ENCODE measurements at regions not wholly inside any gene's neighbourhood (a gene's known extent, or its start where the extent isn't known, plus 50 kb on each side); places are given as distances from the start of the nearest gene placed in this dataset.

- DNase-seq: no peak
Measured at GRCh38 chr5:88984040-88984439, 101.1 kb upstream of the MEF2C start.

DNA sequence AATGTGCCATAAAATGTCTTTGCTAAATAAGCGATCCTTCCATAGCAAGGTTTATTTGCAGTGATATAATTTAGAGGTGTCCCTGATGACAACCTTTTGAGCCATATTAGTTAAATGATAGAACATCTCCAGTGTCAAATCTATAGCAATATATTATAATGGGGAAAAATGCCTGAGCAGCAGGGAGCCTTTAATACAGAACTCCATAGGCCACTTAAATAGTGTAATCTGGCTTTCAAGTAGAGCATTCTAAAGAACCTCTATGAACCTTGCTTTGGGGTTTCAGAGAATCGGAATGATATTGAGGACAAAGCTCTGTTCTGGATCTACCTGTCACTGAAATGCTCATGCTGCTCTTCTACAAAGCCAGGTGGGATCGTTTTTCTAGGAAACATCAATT lies 96.7 kb upstream of the MEF2C start:
- no peak for DNase-seq

- no peak for DNase-seq
Measured at GRCh38 chr5:88979244-88979643, 96.3 kb upstream of the MEF2C start.

GRCh38 chr5:88976914-88977313 lies 93.9 kb upstream of the MEF2C start:
- no peak for DNase-seq

DNA sequence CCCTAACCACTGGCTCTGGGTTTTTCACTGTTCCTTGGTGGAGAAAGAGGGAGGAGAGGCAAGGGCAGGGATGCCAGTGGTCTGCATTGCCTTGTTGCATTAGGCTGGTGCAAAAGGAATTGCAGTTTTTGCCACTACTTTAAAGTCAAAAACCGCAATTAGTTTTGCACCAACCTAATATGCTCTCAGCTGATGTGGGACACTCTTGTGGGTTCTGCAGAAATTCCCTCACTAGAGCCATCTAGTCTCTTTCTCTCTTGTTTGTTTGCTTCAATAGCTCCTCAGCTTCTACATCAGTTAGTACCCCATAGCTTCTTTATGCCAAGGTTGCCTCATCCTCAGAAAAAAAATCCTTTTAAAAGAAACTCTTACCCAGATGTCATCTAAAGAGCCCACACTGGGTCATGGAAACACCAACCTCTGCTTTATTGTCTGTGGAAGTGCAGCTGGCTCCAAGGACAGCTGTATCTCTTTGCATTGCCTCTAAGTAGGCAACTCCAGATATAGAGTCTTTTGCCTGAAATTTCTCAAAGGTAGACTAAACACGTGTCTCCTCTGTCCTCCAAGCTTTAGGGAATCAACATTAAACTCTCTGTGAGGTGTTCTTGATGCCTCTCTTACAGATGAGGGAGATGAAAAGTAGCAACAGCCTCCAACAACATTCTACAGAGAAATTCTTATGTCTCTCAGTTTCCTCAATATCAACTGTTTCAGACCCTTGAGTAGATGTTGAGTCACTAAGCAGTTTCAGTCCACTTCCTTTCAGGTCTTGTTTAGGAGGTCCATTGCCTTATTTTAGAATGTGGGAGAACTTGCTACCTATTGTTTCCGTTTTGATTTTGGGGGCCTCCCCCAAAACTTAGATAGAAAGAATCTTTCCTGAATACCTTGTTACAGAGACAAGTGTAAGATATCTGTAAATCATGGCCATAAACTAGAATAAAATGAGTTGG lies 84.9 kb upstream of the MEF2C start:
- DNase-seq: no peak

- DNase-seq: peak; percentile 67
Measured at GRCh38 chr5:88964831-88965230, 81.8 kb upstream of the MEF2C start.

DNA sequence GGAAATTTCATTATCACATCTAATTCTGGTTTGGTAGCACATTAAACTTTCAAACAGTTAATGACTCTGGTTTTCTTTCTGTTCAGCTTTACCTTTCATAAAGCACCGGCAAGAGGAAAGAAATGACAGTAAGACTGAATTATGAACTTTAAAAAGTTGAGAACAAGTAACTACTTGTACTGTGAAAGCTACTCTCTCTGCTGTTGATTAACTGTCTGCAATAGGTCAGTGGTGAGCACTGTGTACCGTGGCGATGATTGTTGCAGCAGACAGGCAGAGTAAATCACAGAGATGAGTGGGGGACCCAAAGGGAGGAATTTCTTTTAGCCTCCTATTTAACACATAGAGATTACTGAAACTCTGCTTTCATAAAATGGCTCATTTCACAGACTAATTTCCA lies 74.0 kb upstream of the MEF2C start:
- no peak for DNase-seq

DNA sequence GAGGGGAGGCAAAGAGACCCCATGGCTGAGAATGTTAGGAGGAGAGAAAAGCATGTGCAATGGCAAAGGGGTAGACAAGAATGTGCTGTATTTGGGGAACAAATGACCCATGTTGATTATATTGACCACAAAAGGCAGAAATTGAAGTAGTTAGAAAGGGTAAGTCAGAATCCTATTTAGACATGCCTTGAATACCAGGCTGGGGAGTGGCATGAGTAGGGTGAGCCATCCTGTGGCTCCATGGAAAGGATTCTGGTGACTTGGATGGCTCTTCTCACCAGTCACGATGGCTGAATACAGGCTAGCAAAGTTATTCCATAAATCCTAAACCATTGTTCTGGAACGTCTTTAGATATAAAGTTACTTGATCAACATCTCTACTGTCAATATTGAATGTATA lies 73.4 kb upstream of the MEF2C start:
- DNase-seq: no peak

DNA sequence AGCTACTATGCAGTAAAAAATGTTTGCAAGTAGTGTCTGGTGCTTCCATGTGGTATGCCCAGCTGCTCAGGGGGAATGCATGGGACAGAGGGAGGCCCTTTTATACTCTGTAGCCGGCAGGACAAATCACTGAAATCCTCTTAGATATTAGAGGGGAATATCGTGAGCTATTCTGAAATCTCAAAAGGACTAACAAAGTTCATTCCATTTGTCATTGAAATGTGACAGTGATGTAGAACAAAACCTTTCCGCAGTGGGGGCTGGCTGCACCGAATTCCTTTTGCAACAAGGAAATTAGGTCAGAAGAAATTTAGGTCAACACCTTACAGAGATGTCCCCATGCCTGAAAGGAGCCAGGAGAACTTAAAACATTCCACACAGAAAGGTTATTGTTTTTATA lies 72.4 kb upstream of the MEF2C start:
- no peak for DNase-seq

GRCh38 chr5:88954511-88954910 lies 71.5 kb upstream of the MEF2C start:
- no peak for DNase-seq

GRCh38 chr5:88952996-88953643 lies 70.1 kb upstream of the MEF2C start:
- peak; percentile 51 for DNase-seq

DNA sequence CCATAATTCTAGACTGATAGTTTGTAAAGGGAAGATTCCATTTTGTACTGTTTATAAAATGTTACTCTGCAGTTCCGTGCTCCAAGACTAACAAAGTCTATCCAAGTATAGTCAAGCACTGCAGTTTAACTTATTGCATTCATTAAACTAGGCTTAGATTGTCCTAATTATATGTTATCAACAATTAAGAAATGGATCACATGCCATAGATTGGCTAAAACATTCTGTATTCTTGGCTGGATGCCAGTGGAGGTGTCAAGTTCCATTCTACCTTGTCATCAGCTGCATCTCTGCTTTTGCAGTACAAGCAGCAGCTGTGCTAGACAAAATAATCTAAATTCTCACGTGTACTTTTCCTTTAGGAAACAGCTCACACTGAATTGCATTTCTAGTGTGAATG lies 69.4 kb upstream of the MEF2C start:
- DNase-seq: peak; percentile 67

DNA sequence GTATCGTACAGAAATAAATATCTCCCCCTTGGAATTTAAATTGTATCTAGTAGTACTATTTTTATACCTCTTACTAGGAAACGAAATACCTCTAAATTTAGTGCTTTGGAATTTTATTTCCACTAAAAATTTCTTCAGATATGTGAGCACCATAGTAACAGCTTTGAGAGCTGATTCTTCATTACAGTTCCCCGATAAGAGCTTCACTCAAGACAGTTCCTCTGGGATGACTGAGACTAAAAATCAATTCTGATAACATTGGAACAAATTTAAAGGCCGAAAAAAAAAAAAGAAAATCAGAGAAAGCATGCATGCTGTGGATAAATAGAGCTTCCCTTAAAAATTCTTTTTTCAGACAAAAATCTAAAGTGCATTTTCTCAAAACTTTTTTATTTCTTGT lies 68.5 kb upstream of the MEF2C start:
- no peak for DNase-seq

DNA sequence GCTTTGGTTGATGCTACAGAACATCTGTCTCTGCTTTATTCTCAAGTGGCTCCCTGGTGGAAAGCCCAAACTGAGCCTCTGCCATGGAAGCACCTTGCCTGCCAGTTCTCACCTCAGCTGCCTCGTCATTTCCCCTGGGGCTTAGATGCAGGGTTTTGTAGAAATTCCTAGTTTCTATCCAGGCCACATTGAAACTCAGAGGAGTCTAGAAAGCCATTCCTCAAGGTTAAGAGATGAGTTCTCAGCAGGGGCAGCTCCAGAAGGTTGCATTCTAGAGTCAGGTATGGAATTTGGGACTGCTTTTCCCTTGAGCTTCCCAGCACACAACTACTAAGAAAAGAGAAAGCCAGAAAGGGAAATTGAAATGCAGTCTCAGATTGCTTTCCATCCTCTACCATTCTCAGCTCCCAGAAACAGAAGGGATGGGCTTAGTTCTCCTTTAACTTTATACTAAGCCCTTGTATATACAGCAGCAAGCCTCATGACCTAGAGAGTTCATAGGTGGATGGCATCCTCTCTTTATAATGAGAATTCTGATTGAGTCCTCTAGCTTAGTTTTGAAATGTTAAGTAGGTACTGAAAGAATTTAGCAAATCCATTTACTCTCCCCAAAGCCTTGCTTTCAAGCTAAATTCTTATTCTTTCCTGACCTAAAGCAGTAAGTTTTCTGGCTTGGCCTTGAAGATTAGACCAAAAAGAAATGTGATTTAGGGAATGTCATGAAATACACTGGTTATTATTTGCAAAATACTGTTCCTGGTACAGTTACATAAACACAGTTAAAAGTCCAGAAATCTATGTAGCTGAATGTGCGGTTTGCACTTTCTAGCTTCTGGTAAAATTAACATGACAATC lies 66.0 kb upstream of the MEF2C start:
- peak; percentile 28 for DNase-seq

GRCh38 chr5:88944751-88945531 lies 62.0 kb upstream of the MEF2C start:
- no peak for DNase-seq

DNA sequence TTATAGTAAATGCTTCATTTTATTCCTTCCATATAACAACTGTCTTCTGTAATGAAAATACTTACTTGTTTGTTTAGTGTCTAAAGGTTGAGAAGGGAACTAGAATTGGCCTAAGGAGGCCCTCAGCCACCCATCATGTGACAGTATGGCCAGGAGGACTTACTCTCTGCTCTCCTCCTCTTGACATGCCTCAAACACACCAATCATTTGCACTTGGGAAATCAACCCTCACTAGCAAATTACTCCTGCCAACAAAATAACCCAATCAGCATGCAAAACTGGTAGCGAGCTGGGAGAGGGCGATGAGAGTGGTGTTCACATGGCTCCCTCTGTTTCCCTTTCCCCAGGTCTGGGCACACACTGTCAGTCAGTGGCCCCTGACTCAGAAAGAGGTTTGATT lies 58.6 kb upstream of the MEF2C start:
- no peak for DNase-seq

- DNase-seq: no peak
Measured at GRCh38 chr5:88940713-88941112, 57.7 kb upstream of the MEF2C start.

DNA sequence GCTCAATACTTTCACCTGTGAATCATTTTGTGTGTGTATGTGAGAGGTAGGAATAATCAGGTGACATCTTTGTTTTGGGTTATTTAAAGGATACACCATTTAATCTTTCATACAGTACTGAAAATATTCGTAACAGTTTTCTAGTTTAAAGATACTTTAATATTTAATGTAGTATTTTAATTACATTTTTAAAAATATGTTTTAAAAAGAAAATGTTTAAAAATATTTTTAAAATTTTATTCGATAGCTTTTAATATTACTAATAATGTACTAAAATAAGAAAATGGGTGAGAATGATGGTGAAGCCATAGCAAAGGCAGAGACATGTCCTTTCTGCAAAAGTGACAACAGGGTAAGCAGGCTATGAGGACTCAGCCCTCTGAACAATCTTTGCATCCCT lies 56.3 kb upstream of the MEF2C start:
- DNase-seq: no peak

DNA sequence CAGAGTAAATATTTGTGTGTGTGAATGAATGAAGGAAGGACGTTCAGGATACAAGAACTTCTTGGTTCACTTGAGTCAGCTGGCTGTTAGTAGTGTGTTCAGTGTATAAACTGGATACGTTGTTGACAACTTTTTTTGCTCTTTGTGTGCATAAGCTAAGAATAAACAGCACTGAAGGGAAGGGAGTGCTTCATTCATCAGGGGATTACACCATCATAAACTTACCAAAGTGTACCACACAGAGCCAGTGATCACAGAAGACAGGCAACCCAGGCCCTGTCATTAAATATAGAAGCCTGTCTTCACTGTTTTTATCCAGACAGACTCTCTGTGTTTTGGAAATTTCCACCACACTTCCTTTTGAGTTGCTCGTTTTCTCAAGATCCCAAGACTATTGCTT lies 55.5 kb upstream of the MEF2C start:
- DNase-seq: no peak

GRCh38 chr5:88937406-88937805 lies 54.4 kb upstream of the MEF2C start:
- DNase-seq: no peak

- no peak for DNase-seq
Measured at GRCh38 chr5:88934439-88934838, 51.5 kb upstream of the MEF2C start.
